Thoracic aorta (tissue), 2 donors: ENCODE measurements at regions not wholly inside any gene's neighbourhood (a gene's known extent, or its start where the extent isn't known, plus 50 kb on each side); places are given as distances from the start of the nearest gene placed in this dataset.

ENCODE experiments used
- ATAC-seq: fragments of 150-250 bp; one replicate; pipeline ENCODE4 v1.8.0; 2017; ENCODE audit warnings: low read depth; ENCODE audit not compliant: insufficient number of reproducible peaks, low FRiP score
- DNase-seq: peaks from one replicate; pipeline ENCODE4 v3.0.0-alpha.2; 2020; ENCODE audit warnings: low spot score
- H3K27ac ChIP-seq, 2 donors: fragments of 200-600 bp; sonication (generic); 1 replicate in 1 of 2; 2 replicates in 1 of 2; pipeline ENCODE4 v1.5.1; 2016; ENCODE audit warnings: mild to moderate bottlenecking in 2 of 2, moderate library complexity in 2 of 2
- H3K27me3 ChIP-seq: fragments of 200-600 bp; sonication (generic); replicated peaks from 2 replicates; pipeline ENCODE4 v1.6.0; 2016; ENCODE audit warnings: mild to moderate bottlenecking; ENCODE audit not compliant: insufficient read depth
- H3K36me3 ChIP-seq: fragments of 200-600 bp; sonication (generic); one replicate; pipeline ENCODE4 v1.5.1; 2016
- H3K4me1 ChIP-seq, 2 donors: fragments of 200-600 bp; sonication (generic); 1 replicate in 1 of 2; 2 replicates in 1 of 2; pipeline versions ENCODE4 v1.5.1 to v1.6.0; 2016; ENCODE audit warnings: low read depth in 2 of 2, mild to moderate bottlenecking in 1 of 2; ENCODE audit not compliant: control insufficient read depth in 1 of 2
- H3K4me3 ChIP-seq: fragments of 200-600 bp; sonication (generic); 2 replicates; pipeline ENCODE4 v1.5.1; 2016; ENCODE audit warnings: mild to moderate bottlenecking
- H3K9me3 ChIP-seq: fragments of 200-600 bp; sonication (generic); 2 replicates; pipeline ENCODE4 v1.5.1; 2016
- CTCF ChIP-seq: fragments of 200-600 bp; sonication (generic); IDR thresholded peaks from one replicate; pipeline ENCODE4 v1.5.1; 2019; ENCODE audit warnings: antibody characterized with exemption

DNA sequence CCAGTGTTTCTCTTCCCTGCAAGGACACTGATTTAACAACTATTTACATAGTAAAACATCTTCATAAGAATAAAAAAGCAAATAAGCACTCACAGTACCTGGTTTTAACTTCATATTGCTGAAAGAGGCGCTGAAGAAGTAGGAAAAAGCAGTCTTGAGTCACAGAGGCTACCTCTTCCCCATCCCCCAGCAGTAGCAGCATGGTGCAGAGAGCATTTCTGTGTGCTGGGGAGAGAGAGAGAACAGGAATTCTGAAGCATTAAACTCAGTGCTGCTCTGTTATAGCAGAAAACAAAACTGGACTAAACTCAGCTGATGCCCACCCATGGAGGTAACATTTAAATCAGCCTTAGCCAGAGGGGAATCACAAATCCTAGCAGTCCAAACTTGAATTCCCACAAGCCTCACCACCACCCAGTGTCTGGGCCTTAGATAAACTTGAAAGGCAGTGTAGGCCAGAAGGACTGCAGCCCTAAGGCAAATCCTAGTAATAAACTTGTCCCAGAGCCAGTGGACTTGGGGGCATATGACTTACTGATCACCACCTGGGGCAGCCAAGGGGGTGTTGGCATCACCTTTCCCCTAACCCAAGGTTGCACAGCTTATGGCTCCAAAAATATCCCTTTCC lies 321.8 kb upstream of the CWC22 start:
- no peak overlapping the region for H3K4me3 ChIP-seq
- DNase-seq = no peak

GRCh38 chr2:180327185-180327584 lies 320.1 kb upstream of the CWC22 start:
- no peak overlapping the region for H3K27ac ChIP-seq
- no peak for ATAC-seq
- no peaks in the 10 kb centered on the region for H3K9me3 ChIP-seq
- H3K27me3 ChIP-seq = no peaks in the 10 kb centered on the region
- H3K4me1 ChIP-seq = no peaks in the 10 kb centered on the region
- H3K4me3 ChIP-seq = no peak overlapping the region
- H3K36me3 ChIP-seq = no peaks in the 10 kb centered on the region
- no peak for TF ChIP-seq CTCF
- no peak for DNase-seq

More for the DNA sequence above, 321.8 kb upstream of the CWC22 start:
- Histone ChIP-seq H3K4me1 (no peaks in the 10 kb centered on the region), H3K27me3 (no peaks in the 10 kb centered on the region), H3K9me3 (no peaks in the 10 kb centered on the region), H3K27ac (no peak overlapping the region), H3K36me3 (no peaks in the 10 kb centered on the region)
- no peak for TF ChIP-seq CTCF
- ATAC-seq = no peak

GRCh38 chr2:180325416-180326120 lies 318.5 kb upstream of the CWC22 start:
- Histone ChIP-seq H3K4me3 (no peak overlapping the region), H3K27me3 (no peaks in the 10 kb centered on the region), H3K9me3 (no peaks in the 10 kb centered on the region), H3K36me3 (no peaks in the 10 kb centered on the region), H3K27ac (no peak overlapping the region), H3K4me1 (no peaks in the 10 kb centered on the region)
- DNase-seq = no peak
- TF ChIP-seq CTCF = no peak
- no peak for ATAC-seq

- no peaks in the 10 kb centered on the region for H3K36me3 ChIP-seq
- ATAC-seq = no peak
- DNase-seq = no peak
- no peak overlapping the region for H3K27ac ChIP-seq
- no peak for TF ChIP-seq CTCF
- no peaks in the 10 kb centered on the region for H3K27me3 ChIP-seq
- H3K4me3 ChIP-seq = no peak overlapping the region
- no peaks in the 10 kb centered on the region for H3K9me3 ChIP-seq
- H3K4me1 ChIP-seq = no peaks in the 10 kb centered on the region
These were observed 317.1 kb upstream of the CWC22 start for GRCh38 chr2:180324182-180324581.

DNA sequence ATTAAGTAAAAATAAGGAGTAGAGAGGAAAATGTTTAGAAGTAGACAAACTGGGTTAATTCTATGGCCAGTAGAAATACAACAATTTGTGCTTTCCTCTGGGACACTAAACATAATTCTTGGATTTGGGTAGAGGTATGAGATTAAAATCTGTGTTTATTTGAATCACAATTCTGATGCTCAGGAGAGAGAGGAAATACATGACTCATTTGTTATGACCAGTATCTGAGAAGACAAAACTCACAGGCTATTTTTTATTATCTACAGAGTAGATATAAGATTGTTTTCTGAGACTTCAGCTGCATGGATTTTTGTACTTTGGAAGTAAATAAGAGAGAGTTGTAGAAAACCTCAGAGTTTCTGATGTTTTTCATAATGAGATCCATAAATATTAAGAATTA lies 315.7 kb upstream of the CWC22 start:
- H3K4me3 ChIP-seq = no peak overlapping the region
- no peaks in the 10 kb centered on the region for H3K4me1 ChIP-seq
- H3K36me3 ChIP-seq = no peaks in the 10 kb centered on the region
- ATAC-seq (no peak), DNase-seq (no peak)
- no peaks in the 10 kb centered on the region for H3K27me3 ChIP-seq
- no peak for TF ChIP-seq CTCF
- H3K9me3 ChIP-seq = no peaks in the 10 kb centered on the region
- no peak overlapping the region for H3K27ac ChIP-seq
